OCI-LY7 (cell line): ENCODE measurements at regions not wholly inside any gene's neighbourhood (a gene's known extent, or its start where the extent isn't known, plus 50 kb on each side); places are given as distances from the start of the nearest gene placed in this dataset.

ENCODE experiments used
- BruUV-seq: library from RNA; stranded (reverse); fragments of 400-500 nt; replicated peaks from 2 replicates; lab custom pipeline; 2021; lab: Mats Ljungman, UMichigan
- CTCF ChIA-PET: fragments of 300-600 bp; sonication (Branson Sonifier 250); formaldehyde crosslinking; loops from one replicate; lab custom pipeline; 2022; ENCODE audit warnings: antibody characterized with exemption; ENCODE audit not compliant: unreplicated experiment; lab: Charles Lee
- POLR2A ChIA-PET: fragments of 300-600 bp; sonication (Branson Sonifier 250); formaldehyde crosslinking; loops from one replicate; lab custom pipeline; 2022; ENCODE audit warnings: antibody characterized with exemption; lab: Charles Lee
- DNase-seq: peaks from one replicate; pipeline ENCODE4 v3.0.0-alpha.2; 2015; ENCODE audit warnings: low spot score
- H2AFZ ChIP-seq: fragments of 200-600 bp; sonication (generic), shearing (Covaris generic); 2 replicates; pipeline ENCODE4 v1.6.1; 2014; ENCODE audit warnings: mild to moderate bottlenecking, antibody characterized with exemption, low read length, moderate library complexity
- H3K27ac ChIP-seq: fragments of 200-600 bp; sonication (generic); 2 replicates; pipeline ENCODE4 v1.5.1; 2014; ENCODE audit warnings: mixed run types, low read depth, mild to moderate bottlenecking, moderate library complexity, low read length, inconsistent platforms; ENCODE audit not compliant: poor library complexity, severe bottlenecking
- H3K36me3 ChIP-seq: fragments of 200-600 bp; sonication (generic); 2 replicates; pipeline ENCODE4 v1.6.1; 2014; ENCODE audit warnings: mild to moderate bottlenecking, antibody characterized with exemption, low read length, moderate library complexity, mixed read lengths; ENCODE audit not compliant: insufficient read depth
- H3K4me1 ChIP-seq: fragments of 200-600 bp; sonication (generic); 2 replicates; pipeline ENCODE4 v1.5.1; 2014; ENCODE audit warnings: mild to moderate bottlenecking, low read length; ENCODE audit not compliant: insufficient read depth, poor library complexity, severe bottlenecking
- H3K4me2 ChIP-seq: fragments of 200-600 bp; sonication (generic); 2 replicates; pipeline ENCODE4 v1.6.1; 2014; ENCODE audit warnings: mild to moderate bottlenecking, low read length
- H3K4me3 ChIP-seq: fragments of 200-600 bp; sonication (generic); 2 replicates; pipeline ENCODE4 v1.5.1; 2014; ENCODE audit warnings: mild to moderate bottlenecking, low read depth, low read length; ENCODE audit not compliant: poor library complexity, severe bottlenecking
- H3K79me2 ChIP-seq: fragments of 200-600 bp; sonication (generic); 2 replicates; pipeline ENCODE4 v1.6.1; 2016; ENCODE audit warnings: low read depth, mild to moderate bottlenecking, low read length, moderate library complexity, mixed read lengths; ENCODE audit not compliant: insufficient read depth
- H3K9me2 ChIP-seq: fragments of 200-600 bp; sonication (generic); 2 replicates; pipeline ENCODE4 v1.6.1; 2016; ENCODE audit warnings: mild to moderate bottlenecking, low read length, mixed read lengths; ENCODE audit not compliant: insufficient read depth
- H3K9me3 ChIP-seq: fragments of 200-600 bp; sonication (generic); 2 replicates; pipeline ENCODE4 v1.6.1; 2014; ENCODE audit warnings: mild to moderate bottlenecking, mixed run types, low read length, mixed read lengths
- H4K20me1 ChIP-seq: fragments of 200-600 bp; sonication (generic); 2 replicates; pipeline ENCODE4 v1.6.1; 2014; ENCODE audit warnings: mild to moderate bottlenecking, antibody characterized with exemption, low read length, moderate library complexity, mixed read lengths; ENCODE audit not compliant: insufficient read depth
- EZH2phosphoT487 ChIP-seq: fragments of 200-600 bp; sonication (generic); IDR thresholded peaks from 2 replicates; pipeline ENCODE4 v1.6.1; 2018; ENCODE audit warnings: low read depth, borderline replicate concordance, mild to moderate bottlenecking, mixed run types, antibody characterized with exemption, low read length, moderate library complexity, mixed read lengths
- intact Hi-C: fragments of 100-400 bp; cut with micrococcal nuclease; formaldehyde crosslinking; loops from one replicate; pipeline ENCODE4 v1.10.0; 2022; ENCODE audit not compliant: unreplicated experiment
- TF ChIP-seq, protein P1 (sequence below): fragments of 200-600 bp; sonication (generic); conservative IDR thresholded peaks from 2 replicates; pipeline ENCODE4 v1.5.1; 2014; ENCODE audit warnings: mild to moderate bottlenecking, antibody characterized with exemption, low read length, moderate library complexity, mixed read lengths

DNA sequence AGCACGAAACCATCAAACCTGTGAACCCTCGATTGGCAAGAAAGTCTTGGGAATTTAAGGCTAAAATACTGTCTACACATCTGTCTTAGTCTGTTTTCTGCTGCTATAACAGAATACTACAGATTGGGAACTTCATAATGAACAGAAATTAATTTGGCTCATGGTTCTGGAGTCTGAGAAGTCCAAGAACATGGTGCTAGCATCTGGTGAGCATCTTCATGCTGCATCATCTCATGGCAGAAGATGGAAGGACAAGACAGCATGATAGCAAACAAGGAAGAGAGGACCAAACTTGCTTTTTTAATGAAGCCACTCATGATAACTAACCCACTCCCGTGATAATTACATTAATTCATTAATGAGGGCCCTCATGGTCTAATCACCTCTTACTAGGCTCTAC lies 102.0 kb upstream of the CDKN3 start:
- no peak overlapping the region for H3K4me2 ChIP-seq
- TF ChIP-seq, protein P1, sequence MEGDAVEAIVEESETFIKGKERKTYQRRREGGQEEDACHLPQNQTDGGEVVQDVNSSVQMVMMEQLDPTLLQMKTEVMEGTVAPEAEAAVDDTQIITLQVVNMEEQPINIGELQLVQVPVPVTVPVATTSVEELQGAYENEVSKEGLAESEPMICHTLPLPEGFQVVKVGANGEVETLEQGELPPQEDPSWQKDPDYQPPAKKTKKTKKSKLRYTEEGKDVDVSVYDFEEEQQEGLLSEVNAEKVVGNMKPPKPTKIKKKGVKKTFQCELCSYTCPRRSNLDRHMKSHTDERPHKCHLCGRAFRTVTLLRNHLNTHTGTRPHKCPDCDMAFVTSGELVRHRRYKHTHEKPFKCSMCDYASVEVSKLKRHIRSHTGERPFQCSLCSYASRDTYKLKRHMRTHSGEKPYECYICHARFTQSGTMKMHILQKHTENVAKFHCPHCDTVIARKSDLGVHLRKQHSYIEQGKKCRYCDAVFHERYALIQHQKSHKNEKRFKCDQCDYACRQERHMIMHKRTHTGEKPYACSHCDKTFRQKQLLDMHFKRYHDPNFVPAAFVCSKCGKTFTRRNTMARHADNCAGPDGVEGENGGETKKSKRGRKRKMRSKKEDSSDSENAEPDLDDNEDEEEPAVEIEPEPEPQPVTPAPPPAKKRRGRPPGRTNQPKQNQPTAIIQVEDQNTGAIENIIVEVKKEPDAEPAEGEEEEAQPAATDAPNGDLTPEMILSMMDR, result no peak
- no peak for TF ChIP-seq EZH2phosphoT487
- intact Hi-C loops, result no loop called here
- H3K4me3 ChIP-seq, result no peak overlapping the region
- no peaks in the 10 kb centered on the region for H3K9me3 ChIP-seq
- no peaks in the 10 kb centered on the region for H3K9me2 ChIP-seq
- ChIA-PET POLR2A (no interaction called here), CTCF (no interaction called here)
- H3K4me1 ChIP-seq, result no peaks in the 10 kb centered on the region
- no peaks in the 10 kb centered on the region for H4K20me1 ChIP-seq
- H3K79me2 ChIP-seq, result no peaks in the 10 kb centered on the region
- no peak overlapping the region for H2AFZ ChIP-seq
- H3K36me3 ChIP-seq, result no peaks in the 10 kb centered on the region
- no TSS peak for BruUV-seq
- no peak overlapping the region for H3K27ac ChIP-seq
- DNase-seq, result no peak

DNA sequence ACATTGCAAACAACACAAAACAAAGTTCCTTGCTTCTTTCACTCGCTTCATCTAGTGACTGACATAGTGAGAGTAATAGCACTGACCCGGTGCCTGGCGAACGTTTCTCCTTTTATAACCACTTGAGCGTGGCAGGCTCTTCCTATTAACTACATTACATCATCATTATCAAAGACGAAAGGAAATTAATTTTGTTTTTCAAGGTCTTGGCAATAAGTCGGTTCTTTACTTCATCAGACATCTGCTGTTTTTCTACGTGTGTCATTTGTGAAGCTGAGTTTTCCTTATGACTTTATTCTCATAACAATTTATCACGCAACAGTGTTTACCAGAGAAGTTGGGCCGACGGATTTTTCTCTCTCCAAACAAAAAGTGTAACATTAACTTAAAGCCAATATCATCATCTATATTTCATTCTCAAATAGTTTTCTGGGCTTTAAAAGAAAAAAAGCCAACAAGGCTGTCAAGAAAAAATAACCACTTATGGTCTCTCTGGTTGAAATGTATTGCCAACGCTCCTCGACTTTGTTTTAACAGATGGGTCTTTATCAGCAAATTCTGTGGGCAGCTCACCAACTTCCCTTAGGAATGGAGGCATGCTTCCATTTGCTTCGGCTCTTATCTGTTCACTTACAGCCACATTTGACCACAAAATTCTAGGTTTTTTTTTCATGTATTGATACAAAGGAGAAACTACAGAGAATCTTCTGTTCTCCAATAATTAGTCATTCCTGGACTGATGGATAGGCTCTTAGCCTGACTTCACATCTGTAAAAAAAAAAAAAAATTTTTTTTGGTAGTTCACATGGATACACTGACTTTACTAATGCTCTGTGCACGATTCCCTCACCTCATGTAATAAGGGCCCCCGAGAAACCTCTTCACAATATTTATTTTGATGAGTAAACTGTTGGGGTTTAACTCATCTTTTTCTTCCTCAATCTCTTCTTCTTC lies 97.1 kb upstream of the CDKN3 start:
- H3K9me3 ChIP-seq, result no peaks in the 10 kb centered on the region
- no peaks in the 10 kb centered on the region for H3K9me2 ChIP-seq
- H3K36me3 ChIP-seq, result no peaks in the 10 kb centered on the region
- no TSS peak for BruUV-seq
- H3K4me3 ChIP-seq, result no peak overlapping the region
- H3K4me1 ChIP-seq, result no peaks in the 10 kb centered on the region
- H3K27ac ChIP-seq, result no peak overlapping the region
- ChIA-PET CTCF (no interaction called here), POLR2A (interaction anchor here (0.6 to 1.4 kb wide), 2 partner anchors 18 to 742 kb away, joined by 3 to 4 read pairs; no protein-coding TSS in a partner anchor)
- DNase-seq, result no peak
- H4K20me1 ChIP-seq, result no peaks in the 10 kb centered on the region
- no peak overlapping the region for H2AFZ ChIP-seq
- no peak for TF ChIP-seq EZH2phosphoT487
- TF ChIP-seq, protein P1, result no peak
- H3K4me2 ChIP-seq, result no peak overlapping the region
- intact Hi-C loops, result no loop called here
- no peaks in the 10 kb centered on the region for H3K79me2 ChIP-seq

DNA sequence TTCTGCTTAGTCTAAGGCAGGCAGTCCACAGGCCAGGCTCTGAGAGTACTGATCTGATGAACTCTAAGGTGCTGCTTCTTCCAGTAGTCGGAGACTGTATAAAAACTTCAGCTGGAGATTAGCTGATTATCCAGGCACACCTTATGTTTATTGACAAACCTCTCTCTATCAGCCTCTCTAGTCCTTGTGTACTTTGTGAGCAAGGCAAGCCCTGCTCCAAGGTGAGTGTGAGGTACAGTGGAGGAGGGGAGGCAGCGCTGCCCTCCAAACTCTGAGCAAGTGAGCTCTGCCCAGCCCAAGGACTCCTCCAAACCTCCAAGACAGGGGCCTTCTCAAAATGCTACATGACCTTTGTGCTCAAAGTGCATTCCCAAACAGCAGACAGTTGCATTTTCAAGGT lies 95.9 kb upstream of the CDKN3 start:
- Histone ChIP-seq H3K4me2 (no peak overlapping the region), H2AFZ (no peak overlapping the region), H3K9me2 (no peaks in the 10 kb centered on the region), H3K4me3 (no peak overlapping the region), H3K9me3 (no peaks in the 10 kb centered on the region), H3K36me3 (no peaks in the 10 kb centered on the region), H3K27ac (no peak overlapping the region), H3K79me2 (no peaks in the 10 kb centered on the region), H4K20me1 (no peaks in the 10 kb centered on the region), H3K4me1 (no peaks in the 10 kb centered on the region)
- no TSS peak for BruUV-seq
- TF ChIP-seq, protein P1, result no peak
- TF ChIP-seq EZH2phosphoT487, result no peak
- DNase-seq, result no peak
- intact Hi-C loops, result no loop called here
- POLR2A ChIA-PET, result no interaction called here
- CTCF ChIA-PET, result no interaction called here
